ENCODE measurements at regions not wholly inside any gene's neighbourhood (a gene's known extent, or its start where the extent isn't known, plus 50 kb on each side); places are given as distances from the start of the nearest gene placed in this dataset.
"Not testable (repeated sequence)": the region's sequence is repeated elsewhere in the genome, so short reads cannot be mapped to it uniquely, and the experiment has no call there.

- H3K9me3 ChIP-seq (ENCODE audit: control insufficient read depth in 2 of 3, low read length in 3 of 3) = no peaks in the 10 kb centered on the region
- ChIA-PET CTCF (no interaction called here), POLR2A (no interaction called here)
- no peaks in the 10 kb centered on the region for H3K4me1 Mint-ChIP-seq
- no peaks in the 10 kb centered on the region for H3K4me1 ChIP-seq (ENCODE audit: control insufficient read depth in 2 of 2, insufficient read depth in 2 of 2, low read length in 2 of 2)
- no peak overlapping the region for H3K4me3 ChIP-seq (ENCODE audit: low read length)
- DNase-seq = no peak
- intact Hi-C loops (cut with micrococcal nuclease) = no loop called here
- H3K4me3 Mint-ChIP-seq = no peak overlapping the region
- no peak overlapping the region for H3K27ac Mint-ChIP-seq
- no peak for ATAC-seq
- H3K9me3 Mint-ChIP-seq = peaks cover 0 to 5% (median 0%) of the 10 kb centered on the region in 11 donors
- no peaks in the 10 kb centered on the region for H3K36me3 Mint-ChIP-seq
- no peaks in the 10 kb centered on the region for H3K27me3 ChIP-seq (ENCODE audit: control insufficient read depth in 2 of 2, insufficient read depth in 2 of 2, low read length in 2 of 2)
- H3K27me3 Mint-ChIP-seq = no peaks in the 10 kb centered on the region
- H3K27ac ChIP-seq (ENCODE audit: low read depth, low read length) = no peak overlapping the region
- H3K36me3 ChIP-seq (ENCODE audit: control insufficient read depth in 2 of 3, insufficient read depth in 3 of 3, low read length in 3 of 3) = no peaks in the 10 kb centered on the region
These were observed 933.8 kb downstream of the IPMK start for GRCh38 chr10:57333880-57334279.

GRCh38 chr10:57321400-57321854, 946.3 kb downstream of the IPMK start:
- CTCF ChIA-PET; DNase-seq; intact Hi-C loops (cut with micrococcal nuclease); H3K9me3 ChIP-seq (ENCODE audit: control insufficient read depth in 2 of 3, low read length in 3 of 3); H3K27me3 ChIP-seq (ENCODE audit: control insufficient read depth in 2 of 2, insufficient read depth in 2 of 2, low read length in 2 of 2); H3K4me1 ChIP-seq (ENCODE audit: control insufficient read depth in 2 of 2, insufficient read depth in 2 of 2, low read length in 2 of 2); H3K36me3 Mint-ChIP-seq; H3K27ac ChIP-seq (ENCODE audit: low read depth, low read length); H3K27me3 Mint-ChIP-seq; H3K4me3 Mint-ChIP-seq; POLR2A ChIA-PET; H3K4me3 ChIP-seq (ENCODE audit: low read length); H3K27ac Mint-ChIP-seq; ATAC-seq; H3K4me1 Mint-ChIP-seq; H3K36me3 ChIP-seq (ENCODE audit: control insufficient read depth in 2 of 3, insufficient read depth in 3 of 3, low read length in 3 of 3); H3K9me3 Mint-ChIP-seq: not testable (repeated sequence)

- no peaks in the 10 kb centered on the region for H3K4me1 Mint-ChIP-seq
These were observed 947.3 kb downstream of the IPMK start for GRCh38 chr10:57320416-57320815.

GRCh38 chr10:57314046-57314445, 953.0 kb upstream of the ZWINT start:
- no peaks in the 10 kb centered on the region for H3K4me1 Mint-ChIP-seq
- no peak overlapping the region for H3K27ac Mint-ChIP-seq
- POLR2A ChIA-PET = no interaction called here
- DNase-seq = no peak
- H3K4me3 ChIP-seq (ENCODE audit: low read length) = no peak overlapping the region
- CTCF ChIA-PET = no interaction called here
- H3K4me1 ChIP-seq (ENCODE audit: control insufficient read depth in 2 of 2, insufficient read depth in 2 of 2, low read length in 2 of 2) = no peaks in the 10 kb centered on the region
- H3K9me3 Mint-ChIP-seq = no peaks in the 10 kb centered on the region
- no peak for ATAC-seq
- intact Hi-C loops (cut with micrococcal nuclease) = no loop called here
- no peak overlapping the region for H3K27ac ChIP-seq (ENCODE audit: low read depth, low read length)
- no peaks in the 10 kb centered on the region for H3K9me3 ChIP-seq (ENCODE audit: control insufficient read depth in 2 of 3, low read length in 3 of 3)
- no peaks in the 10 kb centered on the region for H3K36me3 Mint-ChIP-seq
- H3K27me3 ChIP-seq (ENCODE audit: control insufficient read depth in 2 of 2, insufficient read depth in 2 of 2, low read length in 2 of 2) = no peaks in the 10 kb centered on the region
- no peaks in the 10 kb centered on the region for H3K36me3 ChIP-seq (ENCODE audit: control insufficient read depth in 2 of 3, insufficient read depth in 3 of 3, low read length in 3 of 3)
- no peaks in the 10 kb centered on the region for H3K27me3 Mint-ChIP-seq
- H3K4me3 Mint-ChIP-seq = no peak overlapping the region

More at GRCh38 chr10:57320416-57320815, 947.3 kb downstream of the IPMK start:
- intact Hi-C loops (cut with micrococcal nuclease) = no loop called here
- ATAC-seq = no peak
- no peak overlapping the region for H3K27ac ChIP-seq (ENCODE audit: low read depth, low read length)
- ChIA-PET CTCF (no interaction called here), POLR2A (no interaction called here)
- H3K27me3 Mint-ChIP-seq = no peaks in the 10 kb centered on the region
- no peaks in the 10 kb centered on the region for H3K4me1 ChIP-seq (ENCODE audit: control insufficient read depth in 2 of 2, insufficient read depth in 2 of 2, low read length in 2 of 2)
- H3K27ac Mint-ChIP-seq = no peak overlapping the region
- H3K36me3 ChIP-seq (ENCODE audit: control insufficient read depth in 2 of 3, insufficient read depth in 3 of 3, low read length in 3 of 3) = no peaks in the 10 kb centered on the region
- H3K9me3 ChIP-seq (ENCODE audit: control insufficient read depth in 2 of 3, low read length in 3 of 3) = no peaks in the 10 kb centered on the region
- no peaks in the 10 kb centered on the region for H3K27me3 ChIP-seq (ENCODE audit: control insufficient read depth in 2 of 2, insufficient read depth in 2 of 2, low read length in 2 of 2)
- no peak for DNase-seq
- no peak overlapping the region for H3K4me3 ChIP-seq (ENCODE audit: low read length)
- no peak overlapping the region for H3K4me3 Mint-ChIP-seq
- H3K9me3 Mint-ChIP-seq = peaks cover 0 to 5% (median 2%) of the 10 kb centered on the region in 11 donors
- no peaks in the 10 kb centered on the region for H3K36me3 Mint-ChIP-seq

- H3K9me3 Mint-ChIP-seq = peaks cover 0 to 13% (median 0%) of the 10 kb centered on the region in 11 donors
- no peaks in the 10 kb centered on the region for H3K9me3 ChIP-seq (ENCODE audit: control insufficient read depth in 2 of 3, low read length in 3 of 3)
- ChIA-PET POLR2A (no interaction called here), CTCF (no interaction called here)
- DNase-seq = no peak
- H3K4me1 Mint-ChIP-seq = peaks cover 0 to 5% (median 0%) of the 10 kb centered on the region in 7 donors
- H3K27ac ChIP-seq (ENCODE audit: low read depth, low read length) = no peak overlapping the region
- H3K4me1 ChIP-seq (ENCODE audit: control insufficient read depth in 2 of 2, insufficient read depth in 2 of 2, low read length in 2 of 2) = no peaks in the 10 kb centered on the region
- no peaks in the 10 kb centered on the region for H3K27me3 Mint-ChIP-seq
- no peak for ATAC-seq
- intact Hi-C loops (cut with micrococcal nuclease) = no loop called here
- no peaks in the 10 kb centered on the region for H3K27me3 ChIP-seq (ENCODE audit: control insufficient read depth in 2 of 2, insufficient read depth in 2 of 2, low read length in 2 of 2)
- H3K36me3 Mint-ChIP-seq = no peaks in the 10 kb centered on the region
- no peak overlapping the region for H3K4me3 ChIP-seq (ENCODE audit: low read length)
- no peak overlapping the region for H3K4me3 Mint-ChIP-seq
- H3K36me3 ChIP-seq (ENCODE audit: control insufficient read depth in 2 of 3, insufficient read depth in 3 of 3, low read length in 3 of 3) = no peaks in the 10 kb centered on the region
- H3K27ac Mint-ChIP-seq = no peak overlapping the region
These were observed 942.5 kb upstream of the ZWINT start for GRCh38 chr10:57303566-57303965.

- H3K27ac ChIP-seq (ENCODE audit: low read depth, low read length) = no peak overlapping the region
- H3K36me3 ChIP-seq (ENCODE audit: control insufficient read depth in 2 of 3, insufficient read depth in 3 of 3, low read length in 3 of 3) = no peaks in the 10 kb centered on the region
- ChIA-PET POLR2A (no interaction called here), CTCF (no interaction called here)
- H3K4me1 ChIP-seq (ENCODE audit: control insufficient read depth in 2 of 2, insufficient read depth in 2 of 2, low read length in 2 of 2) = no peaks in the 10 kb centered on the region
- no peak overlapping the region for H3K27ac Mint-ChIP-seq
- no peaks in the 10 kb centered on the region for H3K27me3 Mint-ChIP-seq
- DNase-seq (no peak), ATAC-seq (no peak)
- no peaks in the 10 kb centered on the region for H3K36me3 Mint-ChIP-seq
- intact Hi-C loops (cut with micrococcal nuclease) = no loop called here
- H3K4me3 Mint-ChIP-seq = no peak overlapping the region
- no peaks in the 10 kb centered on the region for H3K9me3 ChIP-seq (ENCODE audit: control insufficient read depth in 2 of 3, low read length in 3 of 3)
- H3K4me3 ChIP-seq (ENCODE audit: low read length) = no peak overlapping the region
- H3K9me3 Mint-ChIP-seq = peaks cover 0 to 13% (median 0%) of the 10 kb centered on the region in 11 donors
- peaks cover 0 to 5% (median 0%) of the 10 kb centered on the region in 7 donors for H3K4me1 Mint-ChIP-seq
- H3K27me3 ChIP-seq (ENCODE audit: control insufficient read depth in 2 of 2, insufficient read depth in 2 of 2, low read length in 2 of 2) = no peaks in the 10 kb centered on the region
These were observed 939.7 kb upstream of the ZWINT start for GRCh38 chr10:57300718-57301117.

- Histone ChIP-seq H3K36me3 (ENCODE audit: control insufficient read depth in 2 of 3, insufficient read depth in 3 of 3, low read length in 3 of 3) (no peaks in the 10 kb centered on the region), H3K9me3 (ENCODE audit: control insufficient read depth in 2 of 3, low read length in 3 of 3) (no peaks in the 10 kb centered on the region), H3K4me3 (ENCODE audit: low read length) (no peak overlapping the region), H3K27me3 (ENCODE audit: control insufficient read depth in 2 of 2, insufficient read depth in 2 of 2, low read length in 2 of 2) (no peaks in the 10 kb centered on the region), H3K27ac (ENCODE audit: low read depth, low read length) (no peak overlapping the region), H3K4me1 (ENCODE audit: control insufficient read depth in 2 of 2, insufficient read depth in 2 of 2, low read length in 2 of 2) (no peaks in the 10 kb centered on the region)
- H3K36me3 Mint-ChIP-seq = no peaks in the 10 kb centered on the region
- ChIA-PET CTCF (no interaction called here), POLR2A (no interaction called here)
- no peak for ATAC-seq
- H3K27me3 Mint-ChIP-seq = no peaks in the 10 kb centered on the region
- intact Hi-C loops (cut with micrococcal nuclease) = no loop called here
- peaks cover 0 to 7% (median 1%) of the 10 kb centered on the region in 11 donors for H3K9me3 Mint-ChIP-seq
- no peaks in the 10 kb centered on the region for H3K4me1 Mint-ChIP-seq
- DNase-seq = no peak
- H3K27ac Mint-ChIP-seq = no peak overlapping the region
- H3K4me3 Mint-ChIP-seq = no peak overlapping the region
These were observed 933.6 kb upstream of the ZWINT start for GRCh38 chr10:57294698-57295097.
